Smooth muscle cell (in vitro differentiated cells): ENCODE measurements at regions not wholly inside any gene's neighbourhood (a gene's known extent, or its start where the extent isn't known, plus 50 kb on each side); places are given as distances from the start of the nearest gene placed in this dataset.

Experiments used
- DNase-seq: peaks from one replicate; lab custom pipeline; 2025; ENCODE audit not compliant: unreplicated experiment; lab: John Stamatoyannopoulos, UW
- H2AFZ ChIP-seq: fragments of 200-600 bp; sonication (generic); 2 replicates; pipeline ENCODE4 v1.6.0; 2016; ENCODE audit warnings: antibody characterized with exemption, low read depth, mild to moderate bottlenecking
- H3F3A ChIP-seq: fragments of 200-600 bp; sonication (generic); 2 replicates; pipeline ENCODE4 v1.6.0; 2017; ENCODE audit warnings: antibody characterized with exemption, low read depth
- H3K27ac ChIP-seq: fragments of 200-600 bp; sonication (generic); 2 replicates; pipeline ENCODE4 v1.5.1; 2016; ENCODE audit warnings: low read depth, mild to moderate bottlenecking
- H3K27me3 ChIP-seq: fragments of 200-600 bp; sonication (generic); 2 replicates; pipeline ENCODE4 v1.6.1; 2016; ENCODE audit warnings: low read depth, mild to moderate bottlenecking
- H3K36me3 ChIP-seq: fragments of 200-600 bp; sonication (generic); 2 replicates; pipeline ENCODE4 v1.5.1; 2016; ENCODE audit warnings: low read depth
- H3K4me1 ChIP-seq: fragments of 200-600 bp; sonication (generic); 2 replicates; pipeline ENCODE4 v1.5.1; 2016; ENCODE audit warnings: low read depth
- H3K4me2 ChIP-seq: fragments of 200-600 bp; sonication (generic); 2 replicates; pipeline ENCODE4 v1.6.0; 2016; ENCODE audit warnings: mild to moderate bottlenecking
- H3K4me3 ChIP-seq: fragments of 200-600 bp; sonication (generic); 2 replicates; pipeline ENCODE4 v1.5.1; 2016; ENCODE audit warnings: mild to moderate bottlenecking
- H3K79me2 ChIP-seq: fragments of 200-600 bp; sonication (generic); 2 replicates; pipeline ENCODE4 v1.6.0; 2016; ENCODE audit warnings: low read depth, mild to moderate bottlenecking
- H3K9ac ChIP-seq: fragments of 200-600 bp; sonication (generic); 2 replicates; pipeline ENCODE4 v1.6.0; 2016; ENCODE audit warnings: low read depth
- H3K9me3 ChIP-seq: fragments of 200-600 bp; sonication (generic); replicated peaks from 2 replicates; pipeline ENCODE4 v1.5.1; 2016; ENCODE audit warnings: low read depth
- H4K20me1 ChIP-seq: fragments of 200-600 bp; sonication (generic); 2 replicates; pipeline ENCODE4 v1.6.0; 2016; ENCODE audit warnings: low read depth
- CTCF ChIP-seq: fragments of 200-600 bp; sonication (generic); IDR thresholded peaks from 2 replicates; pipeline ENCODE4 v1.5.1; 2017; ENCODE audit warnings: borderline replicate concordance, mild to moderate bottlenecking, antibody characterized with exemption; ENCODE audit not compliant: insufficient read depth, poor library complexity, severe bottlenecking
- WGBS: methylation state at CpG from one replicate; pipeline ENCODE4 v1.1.7; 2016; ENCODE audit warnings: low lambda C conversion rate; 5-methylcytosine and 5-hydroxymethylcytosine counted together

GRCh38 chr5:119897537-119898370, 268.4 kb downstream of the FAM170A start:
- Histone ChIP-seq H3K9me3 (no peaks in the 10 kb centered on the region), H3K4me3 (no peak overlapping the region), H3K36me3 (no peaks in the 10 kb centered on the region), H3F3A (peaks cover 3% of the 10 kb centered on the region), H3K9ac (no peak overlapping the region), H3K27ac (peak overlapping the region; percentile 34), H4K20me1 (no peaks in the 10 kb centered on the region), H3K79me2 (no peaks in the 10 kb centered on the region), H3K27me3 (no peaks in the 10 kb centered on the region), H3K4me1 (peaks cover 15% of the 10 kb centered on the region), H2AFZ (peak overlapping the region; percentile 20), H3K4me2 (peak overlapping the region; percentile 26)
- 68% methylated on average over 6 of the region's 6 CpGs for WGBS
- TF ChIP-seq CTCF, result no peak
- DNase-seq, result no peak

- WGBS, result 26% methylated on average over 2 of the region's 2 CpGs
- H4K20me1 ChIP-seq, result no peaks in the 10 kb centered on the region
- H3K4me3 ChIP-seq, result no peak overlapping the region
Observed at GRCh38 chr5:119899981-119900380, 270.6 kb downstream of the FAM170A start.

GRCh38 chr5:119902593-119902992, 273.2 kb downstream of the FAM170A start:
- H3F3A ChIP-seq, result peaks cover 3% of the 10 kb centered on the region
- no peak for TF ChIP-seq CTCF
- H3K9me3 ChIP-seq, result no peaks in the 10 kb centered on the region
- H3K4me1 ChIP-seq, result peaks cover 4% of the 10 kb centered on the region
- no peak overlapping the region for H3K4me3 ChIP-seq
- no peak for DNase-seq
- H3K4me2 ChIP-seq, result no peak overlapping the region
- no peaks in the 10 kb centered on the region for H3K79me2 ChIP-seq
- WGBS, result 92% methylated on average over 2 of the region's 2 CpGs
- H3K36me3 ChIP-seq, result no peaks in the 10 kb centered on the region
- no peaks in the 10 kb centered on the region for H3K27me3 ChIP-seq
- peak overlapping the region; percentile 42 for H2AFZ ChIP-seq
- H4K20me1 ChIP-seq, result no peaks in the 10 kb centered on the region
- H3K9ac ChIP-seq, result no peak overlapping the region
- H3K27ac ChIP-seq, result no peak overlapping the region

More at GRCh38 chr5:119899981-119900380, 270.6 kb downstream of the FAM170A start:
- H3F3A ChIP-seq, result peaks cover 3% of the 10 kb centered on the region
- H3K4me2 ChIP-seq, result peak overlapping the region; percentile 43
- peaks cover 15% of the 10 kb centered on the region for H3K4me1 ChIP-seq
- no peaks in the 10 kb centered on the region for H3K27me3 ChIP-seq
- H3K9me3 ChIP-seq, result no peaks in the 10 kb centered on the region
- H3K36me3 ChIP-seq, result no peaks in the 10 kb centered on the region
- no peak for TF ChIP-seq CTCF
- H3K27ac ChIP-seq, result no peak overlapping the region
- H3K79me2 ChIP-seq, result no peaks in the 10 kb centered on the region
- H2AFZ ChIP-seq, result no peak overlapping the region
- DNase-seq, result no peak
- H3K9ac ChIP-seq, result no peak overlapping the region

GRCh38 chr5:119913425-119913824, 284.1 kb downstream of the FAM170A start:
- Histone ChIP-seq H4K20me1 (no peaks in the 10 kb centered on the region), H3K9ac (no peak overlapping the region), H3K4me3 (no peak overlapping the region), H3K4me2 (no peak overlapping the region), H3K9me3 (peaks cover 5% of the 10 kb centered on the region), H3F3A (no peaks in the 10 kb centered on the region), H3K4me1 (no peaks in the 10 kb centered on the region), H3K27me3 (no peaks in the 10 kb centered on the region), H3K79me2 (no peaks in the 10 kb centered on the region), H2AFZ (no peak overlapping the region), H3K36me3 (no peaks in the 10 kb centered on the region), H3K27ac (no peak overlapping the region)
- DNase-seq, result no peak
- 83% methylated on average over 3 of the region's 3 CpGs for WGBS
- TF ChIP-seq CTCF, result no peak
